ENCODE measurements at regions not wholly inside any gene's neighbourhood (a gene's known extent, or its start where the extent isn't known, plus 50 kb on each side); places are given as distances from the start of the nearest gene placed in this dataset.

DNA sequence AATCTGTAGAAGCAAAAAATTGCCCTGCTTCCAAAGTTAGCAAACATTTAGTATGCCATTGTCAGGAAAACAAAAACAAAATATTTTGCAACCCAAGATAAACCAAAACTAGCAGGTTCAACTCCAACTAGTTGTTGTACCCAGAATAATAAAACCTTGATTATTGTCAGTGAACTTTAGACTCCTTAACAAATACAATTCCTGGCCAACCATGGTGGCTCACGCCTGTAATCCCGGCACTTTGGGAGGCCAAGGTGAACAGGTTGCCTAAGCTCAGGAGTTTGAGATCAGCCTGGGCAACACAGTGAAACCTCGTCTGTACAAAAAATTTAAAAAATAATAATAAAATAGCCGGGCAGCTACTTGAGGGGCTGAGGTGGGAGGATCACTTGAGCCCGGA, 53.6 kb upstream of the EPCAM start:
- Histone ChIP-seq H3K36me3 (ENCODE audit: insufficient read depth, low read length) (no peaks in the 10 kb centered on the region), H3K27ac (ENCODE audit: low read depth, low read length) (no peak overlapping the region), H3K9me3 (ENCODE audit: low read length) (no peaks in the 10 kb centered on the region), H3K4me1 (ENCODE audit: insufficient read depth, low read length) (peaks cover 11% of the 10 kb centered on the region), H3K27me3 (ENCODE audit: control insufficient read depth in 1 of 2, insufficient read depth in 2 of 2, low read length in 2 of 2) (no peaks in the 10 kb centered on the region), H3K9ac (ENCODE audit: low read length) (no peak overlapping the region), H3K4me3 (ENCODE audit: low read depth in 1 of 2, low read length in 2 of 2) (no peak overlapping the region)

DNA sequence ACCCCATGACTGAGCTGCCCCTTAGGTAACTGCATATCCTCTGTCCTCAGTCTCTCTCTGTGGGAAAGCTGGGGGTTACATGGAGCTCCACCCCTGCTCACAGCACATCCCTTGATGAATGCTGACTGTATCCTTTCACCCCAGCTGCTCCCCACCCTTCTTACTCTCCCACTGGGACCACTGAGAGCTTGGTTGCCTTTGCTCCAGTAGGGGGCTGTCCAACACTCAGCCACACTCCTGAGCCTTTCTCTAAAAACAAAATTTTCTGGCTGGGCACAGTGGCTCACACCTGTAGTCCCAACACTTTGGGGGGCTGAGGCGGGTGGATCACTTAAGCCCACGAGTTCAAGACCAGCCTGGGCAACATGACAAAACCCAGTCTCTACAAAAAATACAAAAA, 55.4 kb upstream of the EPCAM start:
- Histone ChIP-seq H3K9ac (ENCODE audit: low read length) (no peak overlapping the region), H3K4me1 (ENCODE audit: insufficient read depth, low read length) (peaks cover 21% of the 10 kb centered on the region), H3K36me3 (ENCODE audit: insufficient read depth, low read length) (no peaks in the 10 kb centered on the region), H3K4me3 (ENCODE audit: low read depth in 1 of 2, low read length in 2 of 2) (no peak overlapping the region), H3K27me3 (ENCODE audit: control insufficient read depth in 1 of 2, insufficient read depth in 2 of 2, low read length in 2 of 2) (no peaks in the 10 kb centered on the region), H3K27ac (ENCODE audit: low read depth, low read length) (no peak overlapping the region), H3K9me3 (ENCODE audit: low read length) (no peaks in the 10 kb centered on the region)

DNA sequence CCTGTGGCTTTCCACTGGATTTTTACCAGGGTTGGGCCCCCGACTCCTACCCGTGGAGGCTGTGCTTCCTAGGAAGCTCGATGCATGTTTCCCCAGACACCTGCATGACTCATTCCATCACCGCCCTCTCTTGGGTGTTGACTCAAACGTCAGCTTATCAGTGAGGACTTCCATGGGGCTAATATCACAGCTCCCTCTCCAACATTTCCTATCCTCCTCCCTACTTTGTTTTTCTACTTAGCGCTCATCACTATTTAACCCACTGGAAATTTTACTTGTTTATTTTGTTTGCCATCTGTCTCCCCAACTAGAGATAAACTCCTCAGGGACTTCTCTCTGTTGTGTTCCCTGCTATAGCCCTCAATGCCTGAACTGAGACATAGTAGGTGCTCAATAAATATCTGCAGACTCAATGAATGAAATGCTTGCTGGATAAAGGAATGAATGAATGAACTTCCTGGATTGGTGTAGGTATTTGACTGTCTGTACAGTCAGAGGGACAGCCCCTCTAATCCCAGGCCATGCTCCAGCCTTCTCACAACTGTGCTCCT, 55.9 kb upstream of the EPCAM start:
- Histone ChIP-seq H3K27ac (ENCODE audit: low read depth, low read length) (no peak overlapping the region), H3K9ac (ENCODE audit: low read length) (no peak overlapping the region)

DNA sequence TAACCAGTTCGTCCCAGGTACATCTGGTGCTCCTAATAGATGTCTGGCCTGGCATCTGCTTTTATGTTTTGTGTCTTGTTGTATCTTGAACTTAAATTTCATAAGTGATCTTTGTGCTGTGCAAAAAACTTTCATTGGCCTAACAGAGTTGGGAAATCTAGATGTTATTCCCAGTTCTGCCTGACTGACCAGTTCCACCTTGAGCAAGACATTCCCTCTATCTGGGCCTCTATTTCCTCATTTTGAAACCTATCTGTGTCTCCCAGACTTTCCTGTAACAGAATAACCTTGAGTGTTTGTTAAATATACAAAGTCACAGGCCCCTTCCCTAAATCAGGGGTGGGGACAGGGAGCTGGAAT, 56.6 kb upstream of the EPCAM start:
- no peaks in the 10 kb centered on the region for H3K9me3 ChIP-seq (ENCODE audit: low read length)
- H3K4me1 ChIP-seq (ENCODE audit: insufficient read depth, low read length) = peaks cover 21% of the 10 kb centered on the region
- H3K36me3 ChIP-seq (ENCODE audit: insufficient read depth, low read length) = no peaks in the 10 kb centered on the region
- no peak overlapping the region for H3K9ac ChIP-seq (ENCODE audit: low read length)
- H3K27ac ChIP-seq (ENCODE audit: low read depth, low read length) = no peak overlapping the region
- H3K4me3 ChIP-seq (ENCODE audit: low read depth in 1 of 2, low read length in 2 of 2) = no peak overlapping the region
- H3K27me3 ChIP-seq (ENCODE audit: control insufficient read depth in 1 of 2, insufficient read depth in 2 of 2, low read length in 2 of 2) = no peaks in the 10 kb centered on the region

More for the DNA sequence above, 55.9 kb upstream of the EPCAM start:
- Histone ChIP-seq H3K4me3 (ENCODE audit: low read depth in 1 of 2, low read length in 2 of 2) (no peak overlapping the region), H3K9me3 (ENCODE audit: low read length) (no peaks in the 10 kb centered on the region), H3K36me3 (ENCODE audit: insufficient read depth, low read length) (no peaks in the 10 kb centered on the region), H3K27me3 (ENCODE audit: control insufficient read depth in 1 of 2, insufficient read depth in 2 of 2, low read length in 2 of 2) (no peaks in the 10 kb centered on the region), H3K4me1 (ENCODE audit: insufficient read depth, low read length) (peaks cover 21% of the 10 kb centered on the region)

DNA sequence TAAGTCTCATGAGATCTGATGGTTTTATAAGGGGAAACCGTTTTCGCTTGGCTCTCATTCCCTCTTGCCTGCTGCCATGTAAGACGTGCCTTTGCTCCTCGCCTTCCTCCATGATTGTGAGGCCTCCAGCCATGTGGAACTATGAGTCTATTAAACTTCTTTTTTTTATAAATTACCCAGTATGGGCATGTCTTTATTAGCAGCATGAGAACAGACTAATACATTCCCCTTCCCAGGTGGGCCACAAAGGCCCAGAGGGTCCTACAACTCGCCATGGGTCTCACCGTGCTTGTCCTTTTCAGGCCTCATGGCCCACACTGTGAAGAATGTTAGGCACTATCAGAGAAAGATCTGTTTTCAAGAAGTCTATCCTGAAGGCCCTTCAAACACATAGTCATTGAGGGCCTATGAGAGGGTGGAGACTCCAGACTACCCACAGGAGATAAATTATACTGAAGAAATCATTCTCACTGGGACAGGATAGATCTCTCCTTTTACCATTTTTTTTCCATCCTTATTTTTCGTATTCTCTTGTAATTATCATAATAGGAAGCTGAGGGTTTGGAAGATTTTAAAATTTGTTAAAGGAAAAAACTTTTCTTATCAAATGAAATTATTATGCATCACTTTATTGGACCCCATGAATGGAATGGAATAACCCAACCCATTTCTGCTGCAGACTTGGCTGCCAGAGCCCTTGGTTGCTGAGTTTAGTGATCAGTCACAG, 57.2 kb upstream of the EPCAM start:
- H3K36me3 ChIP-seq (ENCODE audit: insufficient read depth, low read length) = no peaks in the 10 kb centered on the region
- H3K4me1 ChIP-seq (ENCODE audit: insufficient read depth, low read length) = peaks cover 27% of the 10 kb centered on the region
- H3K9me3 ChIP-seq (ENCODE audit: low read length) = no peaks in the 10 kb centered on the region
- H3K27me3 ChIP-seq (ENCODE audit: control insufficient read depth in 1 of 2, insufficient read depth in 2 of 2, low read length in 2 of 2) = no peaks in the 10 kb centered on the region
- no peak overlapping the region for H3K4me3 ChIP-seq (ENCODE audit: low read depth in 1 of 2, low read length in 2 of 2)
- H3K9ac ChIP-seq (ENCODE audit: low read length) = no peak overlapping the region
- H3K27ac ChIP-seq (ENCODE audit: low read depth, low read length) = no peak overlapping the region

DNA sequence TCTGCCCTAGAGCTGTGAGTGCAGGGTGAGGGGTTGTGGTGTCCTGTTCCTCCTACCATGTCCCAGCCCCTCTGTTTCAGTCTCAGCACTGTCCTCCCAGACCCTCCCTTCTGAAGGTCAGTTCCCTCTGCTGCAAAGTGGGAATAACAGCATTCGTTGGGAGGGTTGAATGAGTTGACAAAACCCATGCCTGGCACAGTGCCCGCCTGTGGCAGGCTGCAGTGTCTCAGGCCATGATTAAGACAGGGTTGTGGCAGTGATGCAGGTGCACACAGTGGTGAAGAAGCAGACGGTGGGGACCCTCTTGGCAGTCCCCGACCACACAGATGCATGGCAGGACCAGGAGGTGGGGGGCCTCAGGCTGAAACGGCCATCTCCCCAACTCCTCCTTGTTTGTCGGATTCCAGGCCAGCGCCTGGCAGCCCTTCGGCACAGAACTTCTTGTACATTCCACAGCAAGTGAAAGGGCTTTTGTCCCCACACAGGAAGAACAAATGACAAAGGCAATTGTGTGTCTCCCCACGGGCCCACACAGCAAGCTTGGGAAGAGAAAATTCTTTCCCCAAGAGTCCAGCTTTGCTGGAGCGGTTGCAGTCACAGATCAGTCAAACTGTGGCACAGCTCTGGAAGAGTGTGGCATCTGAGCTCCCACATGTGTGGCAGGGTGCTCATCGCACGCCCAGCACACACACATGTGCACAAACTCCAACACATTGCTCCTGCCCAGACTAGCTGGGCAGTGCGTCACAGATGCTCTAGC, 58.1 kb upstream of the EPCAM start:
- Histone ChIP-seq H3K4me3 (ENCODE audit: low read depth in 1 of 2, low read length in 2 of 2) (no peak overlapping the region), H3K4me1 (ENCODE audit: insufficient read depth, low read length) (peaks cover 27% of the 10 kb centered on the region), H3K27ac (ENCODE audit: low read depth, low read length) (peak overlapping the region; percentile 43)

DNA sequence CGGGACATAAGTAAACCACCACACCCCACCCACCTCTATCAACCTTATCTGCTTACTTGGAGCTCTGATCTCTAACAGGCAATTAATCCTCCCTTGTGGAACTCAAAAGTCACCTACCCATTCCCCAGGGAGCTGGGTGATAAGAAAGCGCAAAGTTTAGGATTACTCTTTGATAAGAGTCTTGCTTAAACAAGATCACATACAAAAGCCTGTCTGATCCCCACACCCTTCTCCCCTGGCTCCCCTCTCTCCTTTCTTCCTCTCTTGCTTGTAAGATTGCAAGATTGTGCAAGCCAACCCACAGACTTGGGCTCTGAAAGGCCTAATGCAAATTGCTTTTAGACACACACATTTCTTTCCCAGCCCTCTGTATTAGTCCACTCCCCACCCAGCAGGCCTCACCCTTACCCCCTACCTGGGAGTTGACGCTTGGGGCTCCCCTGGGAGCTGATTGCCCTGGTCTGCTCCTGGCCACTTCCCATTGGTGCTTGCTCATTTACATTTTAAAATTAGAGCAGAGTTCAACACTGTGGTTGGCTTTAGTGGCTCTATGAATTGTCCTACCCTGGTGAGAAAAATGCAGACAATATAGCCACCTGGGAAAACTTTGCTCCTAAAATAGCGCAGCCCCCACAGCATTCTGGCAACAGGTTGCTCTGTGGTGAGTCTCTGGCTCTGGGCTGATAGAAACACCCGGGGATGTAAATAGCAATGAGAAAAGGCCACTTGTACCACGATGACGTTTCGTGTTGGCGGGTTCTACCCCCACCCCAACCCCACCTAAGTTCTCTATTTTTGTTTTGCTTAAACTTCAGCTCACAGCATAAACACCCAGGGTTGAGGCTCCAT, 58.9 kb upstream of the EPCAM start:
- Histone ChIP-seq H3K9ac (ENCODE audit: low read length) (no peak overlapping the region), H3K36me3 (ENCODE audit: insufficient read depth, low read length) (no peaks in the 10 kb centered on the region), H3K27ac (ENCODE audit: low read depth, low read length) (peak overlapping the region; percentile 43), H3K4me3 (ENCODE audit: low read depth in 1 of 2, low read length in 2 of 2) (no peak overlapping the region), H3K4me1 (ENCODE audit: insufficient read depth, low read length) (peaks cover 27% of the 10 kb centered on the region), H3K9me3 (ENCODE audit: low read length) (no peaks in the 10 kb centered on the region), H3K27me3 (ENCODE audit: control insufficient read depth in 1 of 2, insufficient read depth in 2 of 2, low read length in 2 of 2) (no peaks in the 10 kb centered on the region)

More for the DNA sequence above, 58.1 kb upstream of the EPCAM start:
- Histone ChIP-seq H3K36me3 (ENCODE audit: insufficient read depth, low read length) (no peaks in the 10 kb centered on the region), H3K9me3 (ENCODE audit: low read length) (no peaks in the 10 kb centered on the region), H3K27me3 (ENCODE audit: control insufficient read depth in 1 of 2, insufficient read depth in 2 of 2, low read length in 2 of 2) (no peaks in the 10 kb centered on the region), H3K9ac (ENCODE audit: low read length) (no peak overlapping the region)

DNA sequence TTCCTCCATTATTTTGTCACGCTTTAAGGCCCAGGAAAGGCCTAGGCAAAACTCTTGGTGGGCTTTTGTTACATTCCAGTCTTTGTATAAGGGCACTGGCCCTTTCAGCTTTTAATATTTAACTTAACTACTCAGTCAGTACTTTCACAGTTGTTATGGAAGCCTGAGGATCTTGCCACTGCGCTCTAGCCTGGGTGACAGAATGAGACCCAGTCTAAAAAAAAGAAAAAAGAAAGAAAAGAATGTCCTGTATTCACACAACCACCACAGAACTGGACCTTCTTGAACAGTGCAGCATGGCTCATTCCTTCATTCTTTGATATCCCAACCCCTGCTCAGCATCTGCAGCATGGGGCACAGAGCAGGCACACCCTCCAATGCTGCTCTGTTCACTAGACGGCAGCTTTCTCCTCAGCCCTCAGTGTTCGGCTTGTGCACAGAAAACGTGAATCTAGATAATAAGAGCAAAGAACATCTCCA, 59.6 kb upstream of the EPCAM start:
- Histone ChIP-seq H3K36me3 (ENCODE audit: insufficient read depth, low read length) (no peaks in the 10 kb centered on the region), H3K27ac (ENCODE audit: low read depth, low read length) (no peak overlapping the region), H3K27me3 (ENCODE audit: control insufficient read depth in 1 of 2, insufficient read depth in 2 of 2, low read length in 2 of 2) (no peaks in the 10 kb centered on the region), H3K4me1 (ENCODE audit: insufficient read depth, low read length) (peaks cover 27% of the 10 kb centered on the region), H3K9ac (ENCODE audit: low read length) (no peak overlapping the region), H3K4me3 (ENCODE audit: low read depth in 1 of 2, low read length in 2 of 2) (no peak overlapping the region), H3K9me3 (ENCODE audit: low read length) (no peaks in the 10 kb centered on the region)

DNA sequence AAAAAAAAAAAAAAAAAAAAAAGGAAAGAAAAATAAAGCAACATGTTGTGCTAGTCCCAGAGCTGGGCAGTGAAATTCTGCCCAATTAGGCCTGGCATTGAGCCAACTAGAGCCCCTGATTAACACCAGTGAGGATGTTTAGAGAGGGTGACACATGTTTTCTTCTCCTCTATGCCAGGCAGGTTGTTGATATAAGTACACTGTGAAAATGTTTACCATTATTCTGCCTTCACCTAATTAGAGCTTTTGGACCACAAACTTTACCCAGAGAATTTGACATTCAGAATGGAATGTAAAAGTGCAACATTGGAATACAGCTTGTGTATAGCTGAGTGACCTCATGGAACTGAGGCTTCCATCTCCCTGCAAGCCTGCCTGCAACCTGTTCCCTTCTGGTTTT, 62.0 kb upstream of the EPCAM start:
- Histone ChIP-seq H3K27me3 (ENCODE audit: control insufficient read depth in 1 of 2, insufficient read depth in 2 of 2, low read length in 2 of 2) (no peaks in the 10 kb centered on the region), H3K4me1 (ENCODE audit: insufficient read depth, low read length) (peaks cover 27% of the 10 kb centered on the region), H3K9me3 (ENCODE audit: low read length) (no peaks in the 10 kb centered on the region), H3K4me3 (ENCODE audit: low read depth in 1 of 2, low read length in 2 of 2) (no peak overlapping the region), H3K36me3 (ENCODE audit: insufficient read depth, low read length) (no peaks in the 10 kb centered on the region), H3K27ac (ENCODE audit: low read depth, low read length) (no peak overlapping the region), H3K9ac (ENCODE audit: low read length) (no peak overlapping the region)

DNA sequence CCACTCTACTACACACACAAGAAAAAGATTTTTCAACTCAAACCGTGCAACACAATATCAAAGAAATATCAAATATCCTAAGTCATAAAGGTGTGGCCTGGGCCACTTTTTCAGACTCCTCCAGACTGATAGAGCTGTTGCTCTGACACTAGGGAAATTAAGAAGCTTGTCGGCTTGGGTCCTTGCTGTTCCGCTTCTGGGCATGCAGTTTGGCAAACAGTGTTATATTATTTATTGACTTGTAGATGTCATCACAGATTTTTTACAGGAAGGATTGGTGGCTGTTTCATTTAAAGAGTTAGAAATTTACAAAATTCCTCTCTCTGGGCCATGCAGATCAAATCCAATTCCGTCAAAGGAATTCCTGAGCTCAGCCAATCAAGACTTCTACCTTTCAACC, 64.5 kb upstream of the EPCAM start:
- no peaks in the 10 kb centered on the region for H3K36me3 ChIP-seq (ENCODE audit: insufficient read depth, low read length)
- no peak overlapping the region for H3K27ac ChIP-seq (ENCODE audit: low read depth, low read length)
- H3K9ac ChIP-seq (ENCODE audit: low read length) = no peak overlapping the region
- peaks cover 8% of the 10 kb centered on the region for H3K4me1 ChIP-seq (ENCODE audit: insufficient read depth, low read length)
- no peak overlapping the region for H3K4me3 ChIP-seq (ENCODE audit: low read depth in 1 of 2, low read length in 2 of 2)
- no peaks in the 10 kb centered on the region for H3K27me3 ChIP-seq (ENCODE audit: control insufficient read depth in 1 of 2, insufficient read depth in 2 of 2, low read length in 2 of 2)
- no peaks in the 10 kb centered on the region for H3K9me3 ChIP-seq (ENCODE audit: low read length)
